HepG2 (cell line): ENCODE measurements at regions not wholly inside any gene's neighbourhood (a gene's known extent, or its start where the extent isn't known, plus 50 kb on each side); places are given as distances from the start of the nearest gene placed in this dataset.

Experiments
- ATAC-seq: fragments of 200-7000 bp; cut with Tn5 transposase; 3 replicates; pipeline ENCODE4 v1.9.1; 2020; ENCODE audit warnings: mild to moderate bottlenecking, moderate library complexity
- BruUV-seq: library from RNA; stranded (reverse); fragments of 400-500 nt; replicated peaks from 2 replicates; lab custom pipeline; 2021; lab: Mats Ljungman, UMichigan
- CTCF ChIA-PET: fragments of 300-600 bp; formaldehyde crosslinking; extraction: SDS; loops from one replicate; lab custom pipeline; 2021; ENCODE audit warnings: low total read pairs, inconsistent platforms, low intra/inter-chr PET ratio; lab: Yijun Ruan, JAX
- POLR2A ChIA-PET: fragments of 350-600 bp; sonication (Branson Sonifier 250); formaldehyde crosslinking; loops from one replicate; lab custom pipeline; 2020; ENCODE audit warnings: antibody characterized with exemption, inconsistent platforms; lab: Yijun Ruan, JAX
- DNase-seq: peaks from one replicate; pipeline ENCODE4 v3.0.0-alpha.2; 2015; ENCODE audit warnings: low spot score
- FAIRE-seq: peaks from 3 replicates; lab custom pipeline; 2011; peaks lifted over from hg19 to GRCh38; lab: Jason Lieb, UNC
- H2AFZ ChIP-seq: one replicate; pipeline ENCODE4 v1.6.1; 2011; ENCODE audit warnings: low read length, inconsistent platforms
- H3K27ac ChIP-seq: fragments of 300-600 bp; 3 replicates; pipeline ENCODE4 v1.8.0; 2011; ENCODE audit warnings: mixed run types, mild to moderate bottlenecking, mixed read lengths, low read length, inconsistent platforms; ENCODE audit not compliant: insufficient read depth; ENCODE audit errors: extremely low read length
- H3K27me3 ChIP-seq, 2 experiments: fragments of 200-600 bp in 1 of 2; 2 replicates in 1 of 2; 3 replicates in 1 of 2; pipeline versions ENCODE4 v1.6.0 to v1.8.0; 2011; ENCODE audit warnings: low read length in 2 of 2, mild to moderate bottlenecking in 2 of 2, moderate library complexity in 2 of 2, inconsistent platforms in 1 of 2; ENCODE audit not compliant: insufficient read depth in 2 of 2, control insufficient read depth in 1 of 2
- H3K36me3 ChIP-seq, 2 experiments: fragments of 200-600 bp in 1 of 2; replicated peaks in 1 of 2; 2 replicates in 1 of 2; 3 replicates in 1 of 2; pipeline versions ENCODE4 v1.5.1 to v1.8.0; 2011; ENCODE audit warnings: low read length in 2 of 2, inconsistent platforms in 1 of 2; ENCODE audit not compliant: insufficient read depth in 2 of 2, control insufficient read depth in 1 of 2
- H3K4me1 ChIP-seq: 2 replicates; pipeline ENCODE4 v1.5.1; 2012; ENCODE audit warnings: low read length, inconsistent platforms; ENCODE audit not compliant: insufficient read depth
- H3K4me2 ChIP-seq: 2 replicates; pipeline ENCODE4 v1.6.0; 2011; ENCODE audit warnings: low read depth, low read length, inconsistent platforms
- H3K4me3 ChIP-seq, 3 experiments: fragments of 200-600 bp in 1 of 3; sonication (generic), shearing (Covaris generic) in 1 of 3; replicated peaks in 1 of 3; 2 replicates each; pipeline ENCODE4 v1.5.1; 2011 to 2016; ENCODE audit warnings: low read length in 3 of 3, inconsistent platforms in 2 of 3, low read depth in 2 of 3, mild to moderate bottlenecking in 2 of 3, control low read depth in 1 of 3, mixed read lengths in 1 of 3; ENCODE audit not compliant: insufficient read depth in 1 of 3
- H3K79me2 ChIP-seq: one replicate; pipeline ENCODE4 v1.6.1; 2011; ENCODE audit warnings: low read length, inconsistent platforms; ENCODE audit not compliant: insufficient read depth
- H3K9ac ChIP-seq: 2 replicates; pipeline ENCODE4 v1.6.0; 2011; ENCODE audit warnings: mild to moderate bottlenecking, low read depth, low read length, inconsistent platforms; ENCODE audit not compliant: insufficient read depth
- H3K9me3 ChIP-seq: 2 replicates; pipeline ENCODE4 v1.5.1; 2012; ENCODE audit warnings: mild to moderate bottlenecking, low read length
- H4K20me1 ChIP-seq: 2 replicates; pipeline ENCODE4 v1.6.0; 2011; ENCODE audit warnings: inconsistent platforms, mild to moderate bottlenecking, low read length, moderate library complexity; ENCODE audit not compliant: insufficient read depth
- KDM2A ChIP-seq: sonication (generic); formaldehyde crosslinking; IDR thresholded peaks from 2 replicates; pipeline ENCODE4 v1.4.0; 2020; ENCODE audit warnings: low read depth, missing genetic modification reagents, borderline replicate concordance
- MAFK ChIP-seq, 2 experiments: IDR thresholded peaks in 1 of 2; conservative IDR thresholded peaks in 1 of 2; 2 replicates each; pipeline ENCODE4 v1.6.1; 2011; ENCODE audit warnings: improper control_type of control experiment in 2 of 2, low read length in 2 of 2
- RELA ChIP-seq: sonication (generic); formaldehyde crosslinking; IDR thresholded peaks from 2 replicates; pipeline ENCODE4 v1.4.0; 2020; ENCODE audit warnings: missing genetic modification reagents
- ZNF652 ChIP-seq: IDR thresholded peaks from 2 replicates; pipeline ENCODE4 v1.6.1; 2016; ENCODE audit warnings: low read depth, borderline replicate concordance
- WGBS: methylation state at CpG from one replicate; pipeline ENCODE4 v1.1.6; 2017; ENCODE audit warnings: low lambda C conversion rate; 5-methylcytosine and 5-hydroxymethylcytosine counted together
- in situ Hi-C: cut with HindIII; loops from 2 replicates; pipeline ENCODE4 v1.10.0; 2017; ENCODE audit warnings: low pct_unique_long_range_greater_than_20kb; ENCODE audit not compliant: extremely low pct_ligation_motif_present
- intact Hi-C: fragments of 100-400 bp; cut with micrococcal nuclease; formaldehyde crosslinking; loops from one replicate; pipeline ENCODE4 v1.10.0; 2022; ENCODE audit not compliant: unreplicated experiment
- TF ChIP-seq, protein P1 (sequence below): sonication (generic); formaldehyde crosslinking; IDR thresholded peaks from 2 replicates; pipeline ENCODE4 v1.8.0; 2022; ENCODE audit warnings: mild to moderate bottlenecking, missing genetic modification reagents, moderate library complexity
- TF ChIP-seq, protein P2 (sequence below): sonication (generic); formaldehyde crosslinking; IDR thresholded peaks from 2 replicates; pipeline ENCODE4 v1.5.1; 2020; ENCODE audit warnings: mild to moderate bottlenecking, moderate library complexity, missing genetic modification reagents

DNA sequence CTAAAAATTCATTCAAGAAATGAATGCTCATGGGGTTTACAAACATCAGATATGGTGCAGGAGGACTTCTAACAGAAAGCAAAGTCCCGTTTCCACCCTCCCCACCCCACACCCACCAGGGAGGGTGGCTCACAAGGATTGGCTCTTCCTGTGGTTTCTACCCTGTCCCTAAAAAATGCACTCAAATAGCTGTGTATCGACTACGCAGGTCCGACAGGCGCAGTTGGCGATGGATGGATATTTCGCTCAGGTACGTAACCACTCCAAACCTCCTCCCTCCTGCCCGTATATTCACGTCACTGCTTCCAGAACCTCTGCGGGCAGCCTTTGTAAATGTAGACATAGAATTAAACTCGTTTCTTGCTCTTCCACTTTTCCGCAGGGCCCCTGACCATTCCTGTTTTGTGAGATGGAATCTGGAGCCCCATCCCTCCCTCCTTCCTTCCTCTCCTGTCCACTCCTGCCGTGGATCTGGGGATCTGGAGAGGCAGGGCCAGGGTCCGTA lies 264.3 kb downstream of the BMP7 start:
- ChIA-PET POLR2A (no interaction called here), CTCF (no interaction called here)
- intact Hi-C loops: no loop called here
- in situ Hi-C loops: no loop called here
- BruUV-seq: no TSS peak
- Histone ChIP-seq H3K79me2 (no peaks in the 10 kb centered on the region), H3K4me2 (no peak overlapping the region), H3K27ac (no peak overlapping the region), H3K27me3 (no peaks in the 10 kb centered on the region), H3K9me3 (peaks cover 7% of the 10 kb centered on the region), H4K20me1 (no peaks in the 10 kb centered on the region; the same call in 1 of the 2 replicates), H3K4me1 (no peaks in the 10 kb centered on the region), H2AFZ (no peak overlapping the region), H3K9ac (no peak overlapping the region), H3K36me3 (no peaks in the 10 kb centered on the region), H3K4me3 (no peak overlapping the region)
- TF ChIP-seq KDM2A (no peak), RELA (no peak)
- TF ChIP-seq, protein P1, sequence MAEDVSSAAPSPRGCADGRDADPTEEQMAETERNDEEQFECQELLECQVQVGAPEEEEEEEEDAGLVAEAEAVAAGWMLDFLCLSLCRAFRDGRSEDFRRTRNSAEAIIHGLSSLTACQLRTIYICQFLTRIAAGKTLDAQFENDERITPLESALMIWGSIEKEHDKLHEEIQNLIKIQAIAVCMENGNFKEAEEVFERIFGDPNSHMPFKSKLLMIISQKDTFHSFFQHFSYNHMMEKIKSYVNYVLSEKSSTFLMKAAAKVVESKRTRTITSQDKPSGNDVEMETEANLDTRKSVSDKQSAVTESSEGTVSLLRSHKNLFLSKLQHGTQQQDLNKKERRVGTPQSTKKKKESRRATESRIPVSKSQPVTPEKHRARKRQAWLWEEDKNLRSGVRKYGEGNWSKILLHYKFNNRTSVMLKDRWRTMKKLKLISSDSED: no peak
- no peak for FAIRE-seq
- no peak for DNase-seq
- WGBS: 52% methylated on average over 15 of the region's 15 CpGs
- no peak for ATAC-seq

DNA sequence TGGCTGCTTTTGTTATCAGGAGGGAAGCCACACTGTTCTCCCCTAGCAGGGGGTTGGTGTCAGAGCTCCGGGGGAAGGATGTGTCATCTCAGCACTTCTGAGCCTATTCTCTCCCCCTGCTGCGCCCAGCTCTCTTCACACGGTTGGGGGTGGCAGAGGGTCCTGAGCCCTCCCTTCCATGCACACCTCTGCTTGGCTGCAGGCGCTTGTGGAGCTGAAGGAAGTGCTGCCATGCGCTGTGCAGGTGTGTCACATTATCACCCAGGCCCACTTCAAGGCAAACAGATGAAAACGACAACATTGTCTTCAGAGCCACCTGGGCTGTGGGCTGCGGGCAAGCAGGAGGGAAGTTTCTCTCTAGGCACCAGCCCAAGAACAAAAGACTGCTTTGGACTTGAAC lies 263.4 kb downstream of the BMP7 start:
- no peak for FAIRE-seq
- H3K79me2 ChIP-seq: no peaks in the 10 kb centered on the region
- intact Hi-C loops (no loop called here), in situ Hi-C loops (no loop called here)
- POLR2A ChIA-PET: no interaction called here
- TF ChIP-seq, protein P2, sequence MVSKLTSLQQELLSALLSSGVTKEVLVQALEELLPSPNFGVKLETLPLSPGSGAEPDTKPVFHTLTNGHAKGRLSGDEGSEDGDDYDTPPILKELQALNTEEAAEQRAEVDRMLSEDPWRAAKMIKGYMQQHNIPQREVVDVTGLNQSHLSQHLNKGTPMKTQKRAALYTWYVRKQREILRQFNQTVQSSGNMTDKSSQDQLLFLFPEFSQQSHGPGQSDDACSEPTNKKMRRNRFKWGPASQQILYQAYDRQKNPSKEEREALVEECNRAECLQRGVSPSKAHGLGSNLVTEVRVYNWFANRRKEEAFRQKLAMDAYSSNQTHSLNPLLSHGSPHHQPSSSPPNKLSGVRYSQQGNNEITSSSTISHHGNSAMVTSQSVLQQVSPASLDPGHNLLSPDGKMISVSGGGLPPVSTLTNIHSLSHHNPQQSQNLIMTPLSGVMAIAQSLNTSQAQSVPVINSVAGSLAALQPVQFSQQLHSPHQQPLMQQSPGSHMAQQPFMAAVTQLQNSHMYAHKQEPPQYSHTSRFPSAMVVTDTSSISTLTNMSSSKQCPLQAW (CRISPR knock-in tag): no peak
- no peak for TF ChIP-seq ZNF652 (CRISPR knock-in tag)
- TF ChIP-seq MAFK (conservative IDR thresholded peaks at IDR 0.05 in 1 of 2, IDR thresholded peaks at IDR 0.05 in 1 of 2; ENCODE audit: low read length in 2 of 2): peak; percentile 33 to 40; a peak in 3 of 4 replicates
- H3K9ac ChIP-seq: no peak overlapping the region
- no peak overlapping the region for H2AFZ ChIP-seq
- BruUV-seq: no TSS peak
- ATAC-seq: no peak; the same call in 2 of the 3 replicates
- no peaks in the 10 kb centered on the region for H3K36me3 ChIP-seq
- H3K27ac ChIP-seq: no peak overlapping the region
- no peak for DNase-seq
- H3K9me3 ChIP-seq: peaks cover 7% of the 10 kb centered on the region
- no peak overlapping the region for H3K4me3 ChIP-seq
- no peaks in the 10 kb centered on the region; the same call in 1 of the 2 replicates for H4K20me1 ChIP-seq
- CTCF ChIA-PET: no interaction called here
- WGBS: 45% methylated on average over 7 of the region's 7 CpGs
- H3K4me1 ChIP-seq: no peaks in the 10 kb centered on the region
- H3K27me3 ChIP-seq: no peaks in the 10 kb centered on the region
- H3K4me2 ChIP-seq: no peak overlapping the region
